IMR-90 (cell line): ENCODE measurements at regions not wholly inside any gene's neighbourhood (a gene's known extent, or its start where the extent isn't known, plus 50 kb on each side); places are given as distances from the start of the nearest gene placed in this dataset.

ENCODE experiments used
- BHLHE40 ChIP-seq: fragments of 150-350 bp; IDR thresholded peaks from 2 replicates; pipeline ENCODE4 v1.6.1; 2016; ENCODE audit warnings: mild to moderate bottlenecking, low read depth, low read length
- CEBPB ChIP-seq: IDR thresholded peaks from 2 replicates; pipeline ENCODE4 v1.6.1; 2012; ENCODE audit warnings: low read depth, low read length, improper control_type of control experiment
- MAZ ChIP-seq: IDR thresholded peaks from 2 replicates; pipeline ENCODE4 v1.6.1; 2012; ENCODE audit warnings: low read depth, mild to moderate bottlenecking, low read length, improper control_type of control experiment, moderate library complexity, borderline replicate concordance
- NFE2L2 ChIP-seq: fragments of 150-350 bp; IDR thresholded peaks from 2 replicates; pipeline ENCODE4 v1.6.1; 2016; ENCODE audit warnings: low read depth, mild to moderate bottlenecking, low read length
- POLR2A ChIP-seq: IDR thresholded peaks from 2 replicates; pipeline ENCODE4 v1.6.1; 2012; ENCODE audit warnings: mild to moderate bottlenecking, low read depth, low read length
- RFX5 ChIP-seq: IDR thresholded peaks from 2 replicates; pipeline ENCODE4 v1.8.0; 2012; ENCODE audit warnings: low read depth, mild to moderate bottlenecking, low read length, moderate library complexity
- TF ChIP-seq, protein P1 (sequence below): conservative IDR thresholded peaks from 2 replicates; pipeline ENCODE4 v1.5.1; 2012; ENCODE audit warnings: mild to moderate bottlenecking, low read depth, low read length, improper control_type of control experiment
- TF ChIP-seq, protein P2 (sequence below): fragments of 150-350 bp; IDR thresholded peaks from 2 replicates; pipeline ENCODE4 v1.6.1; 2016; ENCODE audit warnings: low read depth, mild to moderate bottlenecking, low read length, moderate library complexity, borderline replicate concordance
- TF ChIP-seq, protein P3 (sequence below): fragments of 150-350 bp; IDR thresholded peaks from 2 replicates; pipeline ENCODE4 v1.6.1; 2017; ENCODE audit warnings: mild to moderate bottlenecking, antibody characterized with exemption, low read length, low read depth

DNA sequence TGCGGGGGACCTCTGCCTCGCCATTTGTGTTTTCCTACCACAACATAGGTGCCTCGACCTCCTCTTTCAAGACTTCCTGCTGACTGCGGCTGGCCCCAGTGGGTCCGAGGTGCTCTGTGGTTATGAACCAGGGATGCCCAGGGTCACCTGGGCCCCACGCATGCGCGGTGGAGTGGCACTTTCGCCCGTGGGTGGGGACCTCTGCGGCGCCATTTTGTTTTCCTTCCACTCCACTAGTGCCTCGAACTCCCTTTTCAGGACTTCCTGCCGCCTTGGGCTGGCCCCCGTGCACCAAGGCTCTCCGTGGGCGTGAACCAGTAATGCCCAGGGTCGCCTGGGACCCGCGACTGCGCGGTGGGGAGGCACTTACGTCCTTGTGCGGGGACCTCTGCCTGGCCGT lies 351.6 kb downstream of the ALG10 start:
- TF ChIP-seq, protein P1, sequence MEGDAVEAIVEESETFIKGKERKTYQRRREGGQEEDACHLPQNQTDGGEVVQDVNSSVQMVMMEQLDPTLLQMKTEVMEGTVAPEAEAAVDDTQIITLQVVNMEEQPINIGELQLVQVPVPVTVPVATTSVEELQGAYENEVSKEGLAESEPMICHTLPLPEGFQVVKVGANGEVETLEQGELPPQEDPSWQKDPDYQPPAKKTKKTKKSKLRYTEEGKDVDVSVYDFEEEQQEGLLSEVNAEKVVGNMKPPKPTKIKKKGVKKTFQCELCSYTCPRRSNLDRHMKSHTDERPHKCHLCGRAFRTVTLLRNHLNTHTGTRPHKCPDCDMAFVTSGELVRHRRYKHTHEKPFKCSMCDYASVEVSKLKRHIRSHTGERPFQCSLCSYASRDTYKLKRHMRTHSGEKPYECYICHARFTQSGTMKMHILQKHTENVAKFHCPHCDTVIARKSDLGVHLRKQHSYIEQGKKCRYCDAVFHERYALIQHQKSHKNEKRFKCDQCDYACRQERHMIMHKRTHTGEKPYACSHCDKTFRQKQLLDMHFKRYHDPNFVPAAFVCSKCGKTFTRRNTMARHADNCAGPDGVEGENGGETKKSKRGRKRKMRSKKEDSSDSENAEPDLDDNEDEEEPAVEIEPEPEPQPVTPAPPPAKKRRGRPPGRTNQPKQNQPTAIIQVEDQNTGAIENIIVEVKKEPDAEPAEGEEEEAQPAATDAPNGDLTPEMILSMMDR, result no peak
- TF ChIP-seq CEBPB, result no peak
- TF ChIP-seq BHLHE40, result no peak
- no peak for TF ChIP-seq POLR2A
- TF ChIP-seq, protein P2, sequence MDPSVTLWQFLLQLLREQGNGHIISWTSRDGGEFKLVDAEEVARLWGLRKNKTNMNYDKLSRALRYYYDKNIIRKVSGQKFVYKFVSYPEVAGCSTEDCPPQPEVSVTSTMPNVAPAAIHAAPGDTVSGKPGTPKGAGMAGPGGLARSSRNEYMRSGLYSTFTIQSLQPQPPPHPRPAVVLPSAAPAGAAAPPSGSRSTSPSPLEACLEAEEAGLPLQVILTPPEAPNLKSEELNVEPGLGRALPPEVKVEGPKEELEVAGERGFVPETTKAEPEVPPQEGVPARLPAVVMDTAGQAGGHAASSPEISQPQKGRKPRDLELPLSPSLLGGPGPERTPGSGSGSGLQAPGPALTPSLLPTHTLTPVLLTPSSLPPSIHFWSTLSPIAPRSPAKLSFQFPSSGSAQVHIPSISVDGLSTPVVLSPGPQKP, result no peak
- TF ChIP-seq NFE2L2, result no peak
- TF ChIP-seq, protein P3, sequence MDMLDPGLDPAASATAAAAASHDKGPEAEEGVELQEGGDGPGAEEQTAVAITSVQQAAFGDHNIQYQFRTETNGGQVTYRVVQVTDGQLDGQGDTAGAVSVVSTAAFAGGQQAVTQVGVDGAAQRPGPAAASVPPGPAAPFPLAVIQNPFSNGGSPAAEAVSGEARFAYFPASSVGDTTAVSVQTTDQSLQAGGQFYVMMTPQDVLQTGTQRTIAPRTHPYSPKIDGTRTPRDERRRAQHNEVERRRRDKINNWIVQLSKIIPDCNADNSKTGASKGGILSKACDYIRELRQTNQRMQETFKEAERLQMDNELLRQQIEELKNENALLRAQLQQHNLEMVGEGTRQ, result no peak
- TF ChIP-seq MAZ, result no peak
- TF ChIP-seq RFX5, result no peak
